ENCODE measurements at regions not wholly inside any gene's neighbourhood (a gene's known extent, or its start where the extent isn't known, plus 50 kb on each side); places are given as distances from the start of the nearest gene placed in this dataset.

DNA sequence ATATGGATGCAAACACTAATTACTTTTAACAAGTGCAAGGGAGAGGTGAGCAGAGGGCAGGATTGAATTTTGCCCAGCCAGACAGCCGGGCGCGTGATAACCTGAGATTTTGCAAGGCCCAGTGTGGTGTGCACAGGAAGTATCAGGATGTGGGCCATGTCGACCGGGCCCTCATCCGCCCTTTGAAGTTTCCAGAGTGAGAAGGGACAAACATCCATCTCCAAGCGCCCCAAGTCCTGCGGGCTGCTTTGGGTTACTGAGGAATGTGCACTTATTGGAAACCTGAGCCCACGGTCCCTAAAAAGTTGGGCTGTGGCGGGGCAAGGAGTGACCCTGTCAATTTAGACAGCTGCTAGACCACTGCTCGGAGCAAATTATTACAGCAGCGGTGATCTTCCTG, 272.2 kb upstream of the IRX2 start:
- TF ChIP-seq CTCF (IDR thresholded peaks at IDR 0.05) (no peak), POLR2AphosphoS5 (IDR thresholded peaks at IDR 0.05) (no peak), POLR2A (IDR thresholded peaks at IDR 0.05) (no peak), EP300 (IDR thresholded peaks at IDR 0.05) (no peak)
- intact Hi-C loops (cut with DNase I): no loop called here
- H3K36me3 ChIP-seq: no peaks in the 10 kb centered on the region
- no peaks in the 10 kb centered on the region for H3K4me1 ChIP-seq
- H3K4me3 ChIP-seq: no peak overlapping the region
- no peaks in the 10 kb centered on the region for H3K27me3 ChIP-seq
- no peaks in the 10 kb centered on the region for H3K9me3 ChIP-seq
- no peak overlapping the region for H3K27ac ChIP-seq
- 86 to 90% methylated on average over 12 of the region's 12 CpGs for WGBS, 2 donors
- DNase-seq: no peak

DNA sequence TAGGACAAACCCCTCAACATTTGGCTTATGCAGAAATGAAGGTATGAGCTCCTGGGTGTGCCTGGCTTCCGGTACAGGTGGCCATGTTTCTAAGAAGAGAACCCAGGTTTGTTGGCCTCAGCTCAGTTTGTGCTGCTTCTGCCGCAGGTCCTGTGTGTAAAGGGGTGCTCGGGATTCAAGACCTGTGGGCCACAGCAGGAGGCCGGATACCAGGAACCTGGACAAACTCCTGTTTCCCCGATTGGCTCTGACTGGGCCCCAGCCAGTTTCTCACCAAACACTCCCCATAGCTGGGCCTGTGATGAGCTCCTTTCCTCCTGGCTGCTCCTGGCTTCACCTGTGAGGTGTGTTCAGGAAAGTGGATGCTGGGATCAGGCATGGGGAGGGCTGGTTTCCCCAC, 271.2 kb upstream of the IRX2 start:
- H3K4me1 ChIP-seq: no peaks in the 10 kb centered on the region
- intact Hi-C loops (cut with DNase I): no loop called here
- WGBS, 2 donors: 88 to 89% methylated on average over 5 of the region's 5 CpGs
- no peaks in the 10 kb centered on the region for H3K9me3 ChIP-seq
- H3K4me3 ChIP-seq: no peak overlapping the region
- H3K27ac ChIP-seq: no peak overlapping the region
- no peaks in the 10 kb centered on the region for H3K36me3 ChIP-seq
- no peak for TF ChIP-seq POLR2A (IDR thresholded peaks at IDR 0.05)
- no peak for TF ChIP-seq CTCF (IDR thresholded peaks at IDR 0.05)
- no peak for TF ChIP-seq POLR2AphosphoS5 (IDR thresholded peaks at IDR 0.05)
- no peak for TF ChIP-seq EP300 (IDR thresholded peaks at IDR 0.05)
- no peaks in the 10 kb centered on the region for H3K27me3 ChIP-seq
- no peak for DNase-seq

DNA sequence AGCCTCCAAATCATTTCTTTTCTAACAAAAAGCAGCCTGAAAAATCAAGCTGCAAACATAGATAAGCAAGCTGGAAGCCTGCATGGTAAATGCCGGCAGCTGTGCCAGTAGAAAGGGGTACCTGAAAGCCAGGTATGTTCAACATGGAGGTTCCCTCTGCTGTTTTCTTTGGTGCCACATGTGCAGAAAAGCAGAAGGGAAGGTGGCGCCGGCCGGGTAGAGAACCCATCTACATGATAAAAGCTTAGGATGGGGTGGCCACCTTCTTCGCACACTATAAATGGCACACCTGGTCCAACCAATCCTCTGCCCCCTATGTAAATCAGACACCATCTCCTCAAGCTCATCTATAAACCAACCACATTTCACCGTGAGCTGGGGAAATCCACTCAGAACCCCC, 268.9 kb upstream of the IRX2 start:
- H3K4me1 ChIP-seq: no peaks in the 10 kb centered on the region
- no peak overlapping the region for H3K27ac ChIP-seq
- H3K9me3 ChIP-seq: no peaks in the 10 kb centered on the region
- H3K36me3 ChIP-seq: no peaks in the 10 kb centered on the region
- H3K4me3 ChIP-seq: no peak overlapping the region
- no peak for TF ChIP-seq CTCF (IDR thresholded peaks at IDR 0.05)
- H3K27me3 ChIP-seq: no peaks in the 10 kb centered on the region
- DNase-seq: no peak
- 93 to 94% methylated on average over 6 of the region's 6 CpGs for WGBS, 2 donors
- intact Hi-C loops (cut with DNase I): no loop called here

- intact Hi-C loops (cut with DNase I): no loop called here
- Histone ChIP-seq H3K36me3 (no peaks in the 10 kb centered on the region), H3K27me3 (no peaks in the 10 kb centered on the region), H3K4me3 (no peak overlapping the region), H3K4me1 (no peaks in the 10 kb centered on the region), H3K27ac (no peak overlapping the region), H3K9me3 (no peaks in the 10 kb centered on the region)
- no peak for TF ChIP-seq POLR2A (IDR thresholded peaks at IDR 0.05)
- TF ChIP-seq CTCF (IDR thresholded peaks at IDR 0.05): no peak
- TF ChIP-seq POLR2AphosphoS5 (IDR thresholded peaks at IDR 0.05): no peak
- TF ChIP-seq EP300 (IDR thresholded peaks at IDR 0.05): no peak
- DNase-seq: no peak
- 88 to 90% methylated on average over 3 of the region's 3 CpGs for WGBS, 2 donors
Measured at GRCh38 chr5:3019045-3019444, 267.6 kb upstream of the IRX2 start.

- DNase-seq: no peak
- WGBS, 2 donors: 82 to 84% methylated on average over 3 of the region's 3 CpGs
- H3K27ac ChIP-seq: no peak overlapping the region
- no peaks in the 10 kb centered on the region for H3K36me3 ChIP-seq
- TF ChIP-seq EP300 (IDR thresholded peaks at IDR 0.05): no peak
- TF ChIP-seq POLR2A (IDR thresholded peaks at IDR 0.05): no peak
- no peak for TF ChIP-seq CTCF (IDR thresholded peaks at IDR 0.05)
- no peak for TF ChIP-seq POLR2AphosphoS5 (IDR thresholded peaks at IDR 0.05)
- H3K4me1 ChIP-seq: no peaks in the 10 kb centered on the region
- H3K27me3 ChIP-seq: no peaks in the 10 kb centered on the region
- H3K9me3 ChIP-seq: no peaks in the 10 kb centered on the region
- no peak overlapping the region for H3K4me3 ChIP-seq
- intact Hi-C loops (cut with DNase I): no loop called here
Measured at GRCh38 chr5:3011764-3012017, 260.2 kb upstream of the IRX2 start.

Measured in sigmoid colon (tissue), 6 donors.